AG08396 (cell line): ENCODE measurements at regions not wholly inside any gene's neighbourhood (a gene's known extent, or its start where the extent isn't known, plus 50 kb on each side); places are given as distances from the start of the nearest gene placed in this dataset.

ENCODE experiments used
- DNase-seq: peaks from one replicate; pipeline ENCODE4 v3.0.0; 2012; ENCODE audit warnings: low spot score, mixed read lengths

GRCh38 chr7:3195160-3195559 is 105.9 kb upstream of the SDK1 start:
- DNase-seq = no peak

GRCh38 chr7:3196629-3197400 is 104.2 kb upstream of the SDK1 start:
- DNase-seq = no peak

DNA sequence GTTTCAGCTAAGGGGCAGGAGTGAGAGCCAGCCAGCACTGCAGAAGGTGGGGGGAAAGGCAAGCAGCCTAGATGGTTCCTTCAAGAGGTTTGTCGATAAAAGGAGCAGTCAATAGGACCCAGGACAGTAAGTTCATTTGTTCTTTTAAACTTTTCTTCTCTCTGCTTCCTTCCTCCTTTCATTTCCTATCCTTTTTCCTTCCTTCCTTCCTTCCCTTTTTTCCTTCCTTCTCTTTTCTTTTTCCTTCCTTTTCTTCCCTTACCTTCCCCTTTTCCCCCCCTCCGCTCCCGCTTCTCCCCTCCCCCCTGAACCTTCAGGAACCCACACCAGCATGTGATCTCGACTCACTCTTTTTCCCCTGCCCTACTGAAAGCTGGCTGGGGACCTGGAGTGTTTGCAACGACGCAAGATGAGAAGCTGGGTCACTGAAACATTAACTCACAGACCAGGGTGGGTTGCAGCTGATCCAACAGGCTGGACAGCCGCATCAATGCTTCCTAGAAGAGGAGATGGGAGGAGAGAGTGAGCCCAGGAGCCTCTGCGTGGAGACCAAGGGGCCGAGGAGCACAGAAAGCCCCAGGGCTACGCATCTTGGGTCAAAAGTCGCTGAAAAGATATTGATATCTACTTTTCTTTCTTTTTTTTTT is 103.4 kb upstream of the SDK1 start:
- DNase-seq = no peak

DNA sequence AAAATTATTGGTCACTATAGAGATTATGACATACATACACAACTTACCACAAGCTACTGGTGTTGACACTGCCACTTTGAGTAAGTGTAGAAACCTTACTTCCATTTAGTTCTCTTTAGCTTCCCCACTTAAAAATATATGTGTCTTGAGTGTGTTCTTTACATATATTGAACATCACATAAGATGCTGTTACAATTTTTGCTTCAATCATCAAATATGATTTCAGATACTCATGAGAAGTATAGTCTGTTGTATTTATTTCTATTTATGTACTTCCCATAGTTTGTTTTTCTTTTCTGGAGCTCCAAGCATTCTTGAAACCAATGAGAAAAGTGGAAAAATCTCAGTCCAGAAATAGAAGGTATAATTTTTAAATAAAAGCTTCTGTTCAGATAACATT is 102.7 kb upstream of the SDK1 start:
- DNase-seq = no peak

GRCh38 chr7:3200504-3200903 is 100.5 kb upstream of the SDK1 start:
- DNase-seq = no peak

- no peak for DNase-seq
These were observed 99.7 kb upstream of the SDK1 start for GRCh38 chr7:3201306-3201705.

DNA sequence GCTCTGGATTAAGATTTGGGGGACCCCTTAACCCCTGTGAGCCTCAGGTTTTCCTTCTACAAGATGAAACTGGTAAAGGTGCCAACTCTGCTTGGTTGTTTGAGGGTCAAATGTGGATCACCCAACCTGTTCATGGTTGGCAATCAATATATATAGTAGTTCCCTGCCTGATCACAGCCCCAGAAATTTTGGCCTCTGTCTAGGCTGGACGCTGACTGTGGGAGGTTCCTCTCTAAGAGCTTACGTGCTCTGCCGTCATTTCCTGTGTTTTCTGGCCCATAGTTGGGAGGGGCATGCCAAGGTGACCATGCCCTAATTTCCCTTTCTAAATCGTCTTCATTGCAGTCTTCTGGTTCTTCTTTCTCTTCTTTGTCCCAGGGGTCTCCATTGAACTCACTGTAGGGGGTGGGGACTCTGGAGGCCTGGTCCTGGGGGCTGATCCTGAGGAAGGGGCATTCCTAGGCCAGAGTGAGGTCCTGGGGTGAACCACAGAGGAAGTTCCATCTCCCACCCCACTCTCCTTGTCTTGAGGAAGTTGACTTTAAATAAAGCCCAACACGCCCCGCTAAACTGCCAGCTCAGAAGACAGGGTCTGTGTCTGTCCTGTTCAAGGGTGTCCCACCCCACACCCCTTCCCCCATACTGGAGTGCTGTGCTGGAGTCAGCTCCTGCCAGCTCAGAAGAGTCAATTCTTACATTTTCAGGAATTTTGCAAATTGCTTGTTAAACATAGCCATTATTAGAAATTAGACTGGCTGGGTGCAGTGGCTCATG is 98.9 kb upstream of the SDK1 start:
- DNase-seq = no peak

DNA sequence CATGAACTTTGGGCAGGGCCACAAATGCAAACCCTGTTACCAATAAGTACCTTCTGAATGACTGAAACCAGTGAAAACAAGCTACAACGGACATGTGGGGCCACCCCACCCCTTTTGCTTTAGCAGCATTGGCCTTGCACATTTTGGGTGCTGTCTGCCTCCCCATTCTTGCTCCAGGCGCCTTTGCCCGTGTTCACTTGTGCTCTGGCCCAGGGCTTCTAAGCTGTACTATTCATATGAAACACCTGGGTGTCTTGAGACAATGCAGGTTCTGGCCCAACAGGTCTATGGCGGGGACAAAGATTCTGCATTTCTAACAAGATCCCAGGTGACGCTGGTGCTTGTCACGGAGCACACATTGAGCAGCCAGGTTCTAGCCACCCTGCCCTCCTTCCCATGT is 96.5 kb upstream of the SDK1 start:
- no peak for DNase-seq

DNA sequence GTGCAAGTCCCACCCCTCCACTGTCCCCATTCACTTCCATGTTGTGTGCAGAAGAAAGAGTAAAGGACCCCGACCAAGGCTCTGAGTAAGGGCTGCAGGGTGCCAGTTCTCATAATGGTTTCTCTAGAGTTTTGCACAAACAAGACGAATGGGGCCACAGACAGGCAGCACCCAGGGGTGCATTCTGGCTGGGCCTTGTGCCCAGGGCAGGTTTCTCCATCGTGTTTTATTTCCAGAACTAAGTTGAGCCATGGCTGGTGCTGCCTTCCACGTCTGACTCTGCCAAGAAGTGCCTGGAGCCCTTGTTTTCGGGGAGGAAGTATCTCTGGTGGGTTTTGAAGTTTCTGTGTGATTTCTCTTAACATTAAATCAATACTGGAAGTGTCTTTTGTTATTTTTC is 95.0 kb upstream of the SDK1 start:
- no peak for DNase-seq

DNA sequence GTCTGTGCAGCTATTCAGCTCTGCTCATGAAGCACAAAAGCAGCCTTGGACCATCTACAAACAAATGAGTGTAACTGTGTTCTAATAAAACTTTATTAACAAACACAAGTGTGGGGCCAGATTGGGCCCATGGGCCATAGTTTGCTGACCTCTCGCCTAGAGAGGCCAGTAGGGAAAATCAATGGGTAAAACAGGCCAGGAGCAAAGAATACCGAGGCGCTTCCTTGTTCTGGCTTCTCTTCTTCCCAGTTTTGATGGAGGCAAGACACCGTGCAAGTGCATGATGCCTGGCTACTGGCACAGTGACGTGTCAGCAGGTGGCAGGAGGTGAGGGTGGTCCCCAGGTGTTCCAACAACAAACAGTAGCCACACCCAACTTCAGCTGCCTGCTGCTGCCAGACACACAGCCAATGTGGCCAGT is 94.3 kb upstream of the SDK1 start:
- DNase-seq = no peak

GRCh38 chr7:3207387-3207902 is 93.6 kb upstream of the SDK1 start:
- no peak for DNase-seq

- no peak for DNase-seq
These were observed 90.5 kb upstream of the SDK1 start for GRCh38 chr7:3210531-3210930.

DNA sequence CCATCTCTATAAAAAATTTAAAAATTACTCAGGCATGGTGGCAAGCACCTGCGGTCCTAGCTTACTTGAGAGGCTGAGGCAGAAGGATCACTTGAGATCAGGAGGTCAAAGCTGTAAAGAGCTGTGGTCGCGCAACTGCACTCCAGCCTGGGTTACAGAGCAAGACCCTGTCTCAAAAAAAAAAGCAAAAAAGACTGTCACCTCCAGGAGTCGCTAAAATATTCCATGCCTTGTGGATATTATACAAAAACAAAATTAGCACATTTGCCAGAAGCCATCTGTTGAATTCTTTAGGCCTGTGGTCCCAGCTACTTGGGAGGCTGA is 87.0 kb upstream of the SDK1 start:
- no peak for DNase-seq

- no peak for DNase-seq
These were observed 85.1 kb upstream of the SDK1 start for GRCh38 chr7:3215624-3216585.

- DNase-seq = no peak
These were observed 83.9 kb upstream of the SDK1 start for GRCh38 chr7:3217166-3217565.

- no peak for DNase-seq
These were observed 82.4 kb upstream of the SDK1 start for GRCh38 chr7:3218411-3219225.

GRCh38 chr7:3229904-3230470 is 71.1 kb upstream of the SDK1 start:
- DNase-seq = no peak

DNA sequence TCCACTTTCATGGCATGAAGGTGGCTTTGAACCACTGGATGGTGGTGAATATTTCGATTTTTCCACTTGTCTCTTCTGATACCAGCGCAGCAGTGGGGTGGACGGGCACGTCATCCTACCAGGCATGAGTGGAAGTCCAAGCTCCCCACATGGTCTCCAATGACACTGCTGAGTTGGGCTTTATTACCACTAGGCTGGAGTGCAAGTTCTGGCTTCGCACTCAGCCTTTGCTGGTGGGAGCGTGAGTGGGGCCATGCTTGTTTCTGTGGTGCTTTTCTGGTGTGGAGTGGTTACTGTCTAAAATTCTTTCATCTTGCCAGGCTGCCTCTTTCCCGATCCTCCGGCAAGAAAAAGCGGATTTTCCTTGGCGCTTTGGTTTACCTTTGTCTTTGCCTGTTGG is 70.1 kb upstream of the SDK1 start:
- no peak for DNase-seq

DNA sequence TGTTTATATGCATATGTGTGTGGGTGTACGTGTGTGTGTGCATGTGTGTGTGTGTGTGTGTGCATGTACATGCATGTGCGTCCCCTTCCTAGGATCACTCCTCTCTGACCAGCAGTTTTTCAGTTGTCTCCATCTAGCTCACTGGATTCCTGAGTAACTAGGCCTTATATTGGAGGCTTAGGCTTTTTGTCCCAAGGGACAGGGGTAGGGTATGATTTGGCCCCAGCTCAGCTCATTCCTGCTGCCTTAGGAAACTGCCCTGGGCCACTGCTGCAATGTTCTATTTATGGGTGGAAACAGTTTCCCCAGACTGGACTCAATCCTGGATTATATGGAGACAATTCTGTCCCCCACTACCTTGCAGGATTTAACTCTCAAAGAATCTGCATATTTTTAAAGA is 68.8 kb upstream of the SDK1 start:
- no peak for DNase-seq

DNA sequence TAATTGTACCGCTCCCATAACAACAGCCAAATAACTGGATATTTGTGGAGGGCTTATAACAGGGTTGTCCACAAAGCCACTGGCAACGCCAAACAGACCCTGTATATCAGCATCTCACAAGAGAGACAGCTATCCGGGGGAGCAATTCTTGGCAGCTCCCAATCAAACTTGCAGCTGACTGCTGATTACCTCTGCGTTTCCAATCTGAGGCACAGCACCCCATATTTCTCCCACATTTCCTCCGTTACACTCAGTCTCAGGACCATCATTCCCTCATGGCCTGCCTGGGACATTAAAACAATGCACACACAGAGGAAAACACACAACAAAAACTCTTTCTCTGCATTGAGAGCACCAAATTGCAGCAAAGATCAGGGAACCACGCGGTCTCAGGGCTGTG is 67.8 kb upstream of the SDK1 start:
- DNase-seq = no peak

DNA sequence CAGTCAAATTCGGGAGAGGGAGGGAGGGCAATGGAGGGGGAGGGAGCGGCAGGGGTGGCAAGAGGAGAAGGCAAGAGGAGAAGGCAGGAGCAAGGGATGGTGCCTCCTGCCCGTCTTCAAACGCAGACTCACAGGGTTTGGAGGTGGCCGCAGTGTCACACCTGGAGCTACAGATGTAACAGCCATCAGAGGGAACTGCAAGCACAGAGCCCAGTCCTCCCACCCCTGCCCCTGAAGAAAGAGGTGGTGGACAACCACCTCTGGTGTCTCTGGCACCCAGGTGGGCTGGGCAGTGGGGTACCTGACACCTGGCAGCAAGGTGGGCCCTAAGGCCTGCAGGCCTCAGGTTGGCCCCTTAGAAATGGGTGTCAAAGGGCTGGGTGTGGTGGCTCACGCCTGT is 67.0 kb upstream of the SDK1 start:
- no peak for DNase-seq
